NCI-H1436 treated with DMSO at 0.1 percent for 48 hours (cell line): ENCODE measurements at regions not wholly inside any gene's neighbourhood (a gene's known extent, or its start where the extent isn't known, plus 50 kb on each side); places are given as distances from the start of the nearest gene placed in this dataset.

ENCODE experiments used
- DNase-seq: peaks from one replicate; lab custom pipeline; 2025; lab: John Stamatoyannopoulos, UW

DNA sequence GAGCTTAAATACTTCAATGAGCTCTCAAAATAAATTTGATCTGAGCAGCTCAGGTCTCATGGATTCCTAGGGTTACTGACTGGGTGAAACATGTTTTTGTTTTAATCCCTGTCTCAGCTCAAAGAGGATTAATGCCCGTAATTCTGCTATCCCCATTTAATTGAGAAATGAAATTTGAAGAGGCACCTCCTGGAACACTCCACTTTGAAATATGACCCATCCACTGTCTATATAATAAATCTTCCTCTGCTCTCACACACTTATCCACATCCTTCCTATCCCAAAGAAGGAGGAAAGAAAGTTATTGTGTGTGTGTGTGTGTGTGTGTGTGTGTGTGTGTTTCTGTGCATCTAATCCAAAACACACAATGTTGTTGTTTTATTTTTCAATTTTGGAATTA is 2082.4 kb upstream of the PIK3C3 start:
- no peak for DNase-seq

DNA sequence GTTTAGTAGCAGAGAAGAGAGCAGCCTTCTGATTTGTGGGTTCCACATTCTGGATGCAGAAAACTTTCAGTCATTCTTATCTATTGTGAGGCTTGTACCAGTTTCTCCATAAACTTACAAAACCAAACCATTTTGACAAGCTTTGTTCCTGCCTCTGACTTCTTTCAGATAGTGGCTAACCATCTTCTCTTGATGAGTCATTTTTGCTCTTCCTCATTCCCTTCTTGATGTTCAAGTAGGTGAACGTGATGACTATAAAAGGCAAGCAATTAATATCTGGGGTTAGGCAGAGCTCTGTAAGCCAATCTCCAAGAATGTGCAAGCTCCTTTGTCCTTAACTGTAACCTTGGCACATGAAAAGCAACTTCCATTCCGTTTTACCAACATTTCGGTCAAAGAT is 2083.1 kb upstream of the PIK3C3 start:
- no peak for DNase-seq

DNA sequence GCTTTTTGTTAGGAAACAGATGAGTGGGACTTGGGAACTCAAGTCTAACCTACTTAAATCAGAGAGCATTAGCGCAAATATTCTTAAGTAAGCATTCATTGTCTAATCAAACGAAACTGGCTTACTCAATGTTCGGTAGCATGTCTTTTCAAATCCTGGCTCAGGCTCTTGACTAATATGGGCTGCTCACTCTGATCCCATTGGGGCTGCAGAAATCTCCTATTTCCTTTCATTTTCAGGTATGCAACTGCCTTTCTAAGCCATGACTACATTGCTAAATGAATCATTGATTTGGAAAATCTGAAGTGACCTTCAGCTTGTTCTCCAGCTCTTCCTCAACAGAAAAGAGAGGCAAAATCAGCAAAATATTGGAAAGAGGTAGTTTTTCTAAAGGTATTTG is 2084.4 kb upstream of the PIK3C3 start:
- no peak for DNase-seq

DNA sequence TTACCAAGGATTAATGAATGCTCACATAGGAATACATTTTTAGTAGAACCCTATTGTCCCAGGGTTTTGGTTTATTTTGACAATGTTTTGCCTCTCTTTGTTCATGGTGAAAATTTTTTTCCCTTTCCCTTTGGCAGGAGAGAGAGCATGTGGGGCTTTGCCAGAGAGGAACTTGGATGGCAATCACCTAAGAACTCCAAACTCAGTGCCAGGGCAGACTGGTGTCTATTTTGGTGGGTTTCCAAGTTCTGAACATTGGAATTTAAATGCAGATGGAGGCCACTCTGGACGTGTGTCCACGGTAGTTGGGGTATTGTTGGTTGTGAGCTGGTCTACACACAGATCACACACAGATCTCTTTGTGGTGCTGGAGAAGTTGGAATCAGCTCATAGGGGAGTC is 2091.1 kb upstream of the PIK3C3 start:
- DNase-seq, result no peak

DNA sequence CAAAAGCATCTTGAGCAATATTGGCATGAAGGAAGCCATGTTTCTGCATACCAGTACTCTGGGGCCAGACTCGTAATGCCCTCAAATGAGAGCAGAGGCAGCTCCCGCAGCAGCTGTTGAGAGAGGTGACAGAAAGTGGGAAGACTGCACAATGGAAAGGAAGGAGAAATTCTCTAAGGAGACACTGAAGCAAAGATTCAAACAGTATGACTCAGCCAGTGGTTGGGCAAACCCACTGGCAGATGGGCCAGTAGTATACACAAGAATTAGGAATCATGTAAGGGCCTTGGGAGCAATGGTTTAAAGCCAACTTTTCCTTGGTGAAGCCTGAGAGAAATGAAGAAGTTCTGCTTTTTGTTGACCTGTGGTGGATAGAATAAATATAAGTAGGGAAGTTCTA is 2092.7 kb upstream of the PIK3C3 start:
- no peak for DNase-seq

DNA sequence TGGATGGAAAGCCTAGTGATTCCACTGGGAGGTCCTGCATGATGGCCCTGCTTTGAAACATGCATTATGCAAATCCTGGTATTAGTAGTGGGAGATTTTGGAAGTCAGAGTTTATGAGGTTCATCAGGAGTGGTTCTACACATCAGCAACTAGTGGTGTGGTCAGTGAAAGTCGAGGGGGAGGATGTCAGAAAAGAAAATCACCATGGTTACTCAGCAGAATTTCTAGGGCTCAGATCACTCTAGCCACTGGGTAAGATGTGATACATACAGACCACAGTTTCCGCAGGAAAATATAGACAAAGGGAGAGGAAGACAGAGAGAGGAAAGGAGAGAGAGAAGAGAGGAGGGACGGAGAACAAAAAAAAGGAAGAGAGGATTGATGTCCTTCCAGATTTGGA is 2100.7 kb upstream of the PIK3C3 start:
- DNase-seq, result no peak

DNA sequence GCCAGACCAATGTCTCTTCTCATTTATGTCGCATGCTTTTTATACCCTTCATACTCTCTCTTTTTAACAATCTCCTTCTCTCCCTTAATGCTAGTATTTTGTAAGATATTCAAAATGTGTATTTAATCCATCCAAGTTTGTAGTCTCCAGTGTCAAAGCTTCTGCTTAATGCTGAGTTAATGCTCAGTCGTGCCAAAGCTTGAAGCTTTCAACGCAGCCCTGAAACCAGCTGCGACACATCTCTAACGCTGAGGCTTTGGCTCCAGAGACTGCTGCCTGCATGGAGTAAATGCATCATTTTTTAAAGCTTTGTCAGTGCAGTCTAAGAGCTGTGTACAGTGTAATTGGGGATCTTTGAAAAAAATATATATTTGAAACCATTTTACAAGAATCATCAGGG is 2108.8 kb upstream of the PIK3C3 start:
- DNase-seq, result no peak

DNA sequence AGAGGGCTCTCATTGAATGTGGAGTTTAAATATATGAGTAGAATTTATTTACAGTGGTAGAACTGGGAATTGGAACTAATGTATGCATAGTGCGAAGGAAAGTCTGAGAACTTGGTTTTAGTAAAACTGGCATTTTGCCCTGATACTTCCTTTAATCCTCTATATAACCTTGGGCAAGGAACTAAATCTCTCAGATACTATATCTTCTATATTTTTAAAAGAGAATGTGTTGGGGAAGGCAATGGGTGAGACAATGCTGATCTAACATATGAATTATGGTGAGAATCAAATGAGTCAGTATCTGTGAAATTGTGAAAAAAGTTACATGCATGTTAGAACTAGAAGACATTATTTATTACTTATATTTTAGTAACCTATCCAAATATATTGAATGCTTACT is 2109.4 kb upstream of the PIK3C3 start:
- DNase-seq, result no peak

DNA sequence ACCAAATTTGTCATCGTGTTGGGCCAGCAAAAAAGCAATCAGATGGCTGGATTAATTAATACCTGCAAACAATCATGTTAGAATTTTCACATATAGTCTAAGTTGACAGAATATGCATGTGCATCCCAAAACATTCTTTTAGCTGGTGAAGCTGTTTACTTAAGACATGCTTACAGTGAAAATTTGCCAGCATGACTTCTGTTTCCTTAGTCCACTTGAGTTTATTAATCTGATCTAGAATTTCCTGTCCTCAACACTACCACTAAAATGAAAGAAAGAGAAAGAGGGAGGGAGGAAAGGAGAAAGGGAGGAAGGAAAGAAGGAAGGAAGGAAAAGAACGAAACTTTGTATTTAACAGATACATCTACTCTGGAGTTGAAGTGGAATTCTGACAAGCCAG is 2109.9 kb upstream of the PIK3C3 start:
- no peak for DNase-seq

DNA sequence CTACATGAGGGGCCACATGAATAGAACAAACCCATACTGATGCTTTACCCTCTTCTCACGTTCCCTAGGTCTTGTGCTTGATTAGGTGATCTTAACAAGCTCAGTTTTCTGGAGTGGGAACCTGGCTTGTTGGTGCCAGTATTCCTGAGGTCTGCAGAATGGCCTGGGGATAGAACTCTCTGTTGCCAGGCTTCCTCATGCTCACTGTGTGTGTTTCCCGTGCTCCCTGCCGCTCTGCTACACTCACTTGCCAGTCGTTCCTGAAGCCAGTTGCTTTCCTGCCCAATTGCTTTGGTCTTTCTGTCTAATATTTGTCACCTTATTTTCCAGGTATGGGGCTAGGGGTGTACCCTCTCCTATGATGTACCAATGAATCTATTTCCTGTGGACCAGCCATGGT is 2111.5 kb upstream of the PIK3C3 start:
- DNase-seq, result no peak

DNA sequence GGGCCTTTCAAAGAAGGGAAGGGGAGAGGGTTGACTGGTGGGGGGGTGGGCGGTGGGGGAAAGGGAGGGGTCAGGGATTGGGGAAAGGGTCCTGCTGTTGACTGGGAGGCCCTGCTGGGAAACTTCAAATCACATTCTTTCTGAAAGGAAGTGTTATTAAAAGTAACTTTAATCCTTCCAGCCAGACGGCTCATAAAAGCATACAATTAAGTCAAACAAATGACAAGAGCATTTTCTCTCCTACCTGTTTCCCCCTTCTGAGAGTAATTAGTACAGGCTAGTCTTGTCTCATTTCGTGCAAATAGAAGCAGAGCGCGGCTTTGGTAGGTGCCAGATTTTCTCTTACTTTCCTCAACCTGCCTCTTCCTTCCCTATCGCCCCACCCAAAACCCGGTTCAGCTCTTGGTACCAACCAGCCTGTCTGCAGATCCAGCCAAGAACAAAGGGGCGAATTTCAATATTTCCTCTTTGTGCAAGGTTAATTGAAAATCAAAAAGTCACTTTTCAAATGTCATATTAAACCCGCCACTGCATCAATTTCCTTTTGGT is 2112.6 kb upstream of the PIK3C3 start:
- peak; percentile 1 for DNase-seq

DNA sequence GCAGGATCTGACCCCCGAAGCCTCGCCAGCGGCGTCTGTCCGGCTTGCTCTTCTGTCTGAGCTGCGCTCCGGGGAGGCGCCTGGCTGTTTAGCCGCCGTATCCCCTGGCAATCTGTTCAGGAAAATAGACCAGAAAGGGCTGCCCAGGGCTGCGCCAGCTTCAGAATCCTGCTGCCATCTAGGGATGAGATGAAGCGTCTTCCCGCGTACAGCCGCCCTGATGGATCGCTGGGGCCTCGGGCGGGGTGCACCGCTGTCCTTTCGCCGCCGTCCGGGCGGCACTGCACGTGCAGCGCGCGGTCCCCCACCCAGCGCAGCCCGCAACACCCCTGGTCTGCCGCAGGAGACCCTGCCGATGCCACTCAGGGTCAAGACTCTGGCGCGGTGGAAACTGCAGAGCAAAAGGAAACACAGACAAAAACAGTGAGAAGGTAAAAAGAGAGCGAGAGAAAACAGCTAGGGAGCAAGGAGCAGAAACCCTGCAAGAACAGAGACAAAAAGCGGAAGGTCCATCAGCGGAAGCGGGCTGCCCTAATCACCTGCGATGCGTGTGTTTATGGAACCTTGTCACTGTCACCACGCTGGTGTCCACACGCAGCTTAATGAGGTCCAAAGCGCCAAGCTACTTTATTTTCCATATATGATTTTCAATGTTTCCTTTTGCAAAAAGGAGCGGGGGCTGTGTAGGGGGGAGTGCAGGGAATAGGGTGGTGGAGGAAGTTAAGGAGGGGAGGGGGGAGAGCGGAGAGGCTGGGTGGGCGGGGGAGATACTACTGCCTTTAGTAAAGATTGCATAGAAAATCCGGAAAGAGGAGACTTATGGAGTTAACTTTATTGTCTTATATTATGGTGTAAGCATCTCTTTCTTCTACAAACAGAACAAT is 2113.3 kb upstream of the PIK3C3 start:
- peak; percentile 18 for DNase-seq

DNA sequence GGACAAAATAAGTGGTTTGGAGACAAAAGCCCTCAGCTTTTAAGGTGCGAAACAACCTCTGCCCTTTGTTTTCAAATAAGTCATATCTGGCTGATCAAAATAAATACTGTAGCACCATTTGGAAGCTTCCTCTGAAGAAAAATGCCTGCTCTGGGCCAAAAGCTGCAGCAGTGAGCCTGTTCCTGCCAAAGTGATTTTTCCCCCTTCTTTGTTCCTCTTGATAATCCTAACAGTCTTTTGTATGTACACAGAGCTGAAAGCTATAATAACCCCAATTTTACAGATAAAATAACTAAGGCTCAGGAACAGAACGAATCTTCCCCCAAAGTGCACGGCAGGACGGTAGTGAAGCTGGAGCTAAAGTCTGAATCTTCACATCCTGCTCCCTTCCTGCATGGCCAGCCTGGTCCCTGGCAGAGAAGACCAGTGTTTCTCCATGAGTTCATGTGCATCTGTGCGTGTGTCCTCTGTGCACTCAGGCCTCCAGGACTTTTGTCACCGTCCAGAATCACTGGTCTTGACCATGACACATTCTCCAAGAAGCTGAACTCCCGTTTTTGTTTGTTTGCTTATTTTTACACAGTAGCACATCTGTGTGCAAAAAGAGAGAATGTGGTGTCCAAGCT is 2114.1 kb upstream of the PIK3C3 start:
- DNase-seq, result no peak

DNA sequence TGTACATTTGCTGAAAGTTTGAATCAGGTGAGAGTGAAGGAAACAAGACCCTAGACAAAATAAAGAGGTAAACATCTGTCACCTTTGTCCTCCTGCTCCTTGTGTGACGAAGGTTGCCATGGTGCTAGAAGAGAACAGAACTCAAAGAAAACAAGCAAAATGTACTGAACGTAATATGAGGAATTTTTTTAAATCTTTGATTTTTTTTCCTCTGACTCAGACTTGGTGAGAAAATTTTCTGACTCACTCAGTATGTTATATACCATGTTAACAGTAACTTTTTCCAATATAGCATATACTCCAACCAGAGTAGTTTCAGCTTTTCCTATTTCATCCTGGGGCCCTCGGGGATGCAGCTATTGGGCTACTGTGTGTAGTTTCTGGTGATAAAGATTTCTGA is 2114.6 kb upstream of the PIK3C3 start:
- DNase-seq, result no peak

DNA sequence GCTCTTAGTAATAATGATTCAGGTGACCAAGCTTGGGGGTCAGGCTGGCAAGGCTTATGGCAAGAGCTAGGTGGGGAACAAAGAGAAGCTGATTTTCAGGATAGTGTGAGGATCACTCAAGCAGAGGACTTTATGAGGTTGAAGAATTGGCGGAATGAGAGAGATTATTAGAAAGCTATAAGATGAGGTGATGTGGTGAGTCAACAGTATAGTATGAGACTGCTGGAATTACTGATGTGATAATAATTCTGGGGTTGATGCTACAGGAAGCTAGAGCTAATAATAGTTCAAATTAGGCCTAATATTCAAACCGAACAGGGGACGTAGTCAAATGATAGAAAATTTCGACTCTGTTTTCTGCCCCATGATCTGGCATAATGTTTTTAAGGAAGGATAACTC is 2115.3 kb upstream of the PIK3C3 start:
- DNase-seq, result no peak

DNA sequence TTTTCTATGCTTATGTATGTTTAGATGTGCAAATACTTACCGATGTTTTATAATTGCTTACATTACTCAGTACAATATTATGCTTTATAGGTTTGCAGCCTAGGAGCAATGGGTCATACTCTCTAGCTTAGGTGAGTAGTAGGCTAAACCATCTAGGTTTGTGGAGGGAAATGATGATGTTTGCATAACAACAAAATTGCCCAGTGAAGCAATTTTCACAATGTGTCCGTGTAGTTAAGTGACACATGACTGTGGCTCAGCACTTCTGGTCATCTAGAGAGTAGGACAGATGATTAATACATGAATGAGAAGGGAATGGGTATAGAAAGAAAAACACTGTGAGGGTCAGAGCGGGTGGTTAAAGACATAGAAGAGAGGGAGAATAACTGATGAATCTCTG is 2116.2 kb upstream of the PIK3C3 start:
- no peak for DNase-seq

DNA sequence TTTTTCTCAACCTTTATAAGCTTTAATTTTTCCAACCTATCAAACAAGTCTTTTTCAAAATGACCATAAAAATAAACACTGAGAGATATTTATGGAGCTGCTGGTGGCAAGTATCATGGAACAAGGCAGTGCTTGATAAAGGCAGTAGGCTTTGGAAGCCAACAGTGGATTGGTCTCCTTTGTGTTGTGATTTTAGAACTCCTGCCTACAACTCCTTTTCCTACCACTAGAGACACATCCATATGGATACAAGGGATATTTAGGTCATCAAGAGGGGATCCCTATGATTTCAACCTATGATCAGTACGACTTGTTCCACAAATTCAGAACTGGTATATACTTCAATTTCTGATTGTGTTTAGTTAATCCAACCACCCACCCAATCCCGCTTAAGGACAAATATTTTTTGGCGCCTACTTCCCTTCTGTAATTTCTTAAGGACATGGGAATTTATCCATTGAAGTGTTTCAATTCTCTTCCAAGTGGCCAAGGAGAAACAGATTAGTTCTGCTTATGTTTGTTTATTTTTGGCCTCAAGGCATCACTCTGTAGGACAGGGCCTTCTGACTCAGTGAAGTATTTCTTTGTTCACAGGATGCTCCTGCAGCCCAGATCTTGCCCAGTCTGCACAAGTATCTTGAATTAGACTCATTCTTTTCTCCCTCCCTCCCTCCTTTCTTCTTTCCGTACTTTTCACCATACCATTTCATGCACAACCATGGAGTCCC is 2119.6 kb upstream of the PIK3C3 start:
- DNase-seq, result no peak

DNA sequence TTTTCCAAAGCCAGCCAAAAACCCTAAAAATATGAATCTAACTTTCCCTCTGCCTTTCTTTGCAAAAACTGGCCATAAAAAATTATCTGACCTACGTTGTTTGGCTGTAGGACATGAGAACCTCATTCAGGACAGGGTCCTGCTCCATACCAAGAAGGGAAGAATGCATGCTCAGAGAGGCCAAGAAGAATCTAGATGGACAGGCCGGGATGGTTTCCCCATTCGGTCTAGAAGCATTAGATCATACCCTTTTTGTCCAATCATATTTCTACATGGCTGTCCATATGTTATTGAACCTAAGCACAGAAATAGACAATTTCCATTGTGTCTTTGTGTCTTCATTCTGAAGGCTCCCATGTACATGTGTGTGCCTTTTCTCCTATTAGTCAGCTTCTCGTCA is 2120.4 kb upstream of the PIK3C3 start:
- DNase-seq, result no peak

DNA sequence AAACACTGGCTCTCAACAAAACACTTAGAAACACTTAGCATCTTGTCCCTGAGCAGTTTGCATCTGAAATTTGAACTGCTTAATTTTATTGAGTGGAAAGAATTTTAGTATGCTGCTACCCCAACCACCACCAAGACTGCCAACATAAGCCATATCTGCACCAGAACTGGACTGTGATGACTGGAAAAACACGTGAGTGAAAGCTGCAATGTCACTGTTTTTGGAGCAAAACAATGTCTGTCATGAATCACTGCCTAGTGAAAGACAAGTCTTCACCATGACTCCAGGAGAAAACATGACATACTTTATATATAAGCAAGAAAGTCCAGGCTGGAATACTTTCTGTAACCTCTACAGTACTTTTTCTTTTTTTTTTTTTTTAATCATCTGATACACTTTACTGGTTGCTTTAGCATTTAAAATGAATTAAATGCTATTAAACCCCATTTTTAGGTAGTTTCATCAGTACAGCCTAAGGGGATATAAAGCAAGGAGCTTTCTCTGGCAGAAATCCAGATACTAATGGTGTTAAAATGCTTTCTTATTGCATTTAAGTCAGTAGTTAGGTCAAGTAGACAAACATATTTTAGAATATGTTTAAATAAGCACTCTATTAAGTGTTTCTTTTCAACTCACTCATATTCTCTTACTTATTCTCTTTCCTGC is 2129.4 kb upstream of the PIK3C3 start:
- DNase-seq, result peak; percentile 18

DNA sequence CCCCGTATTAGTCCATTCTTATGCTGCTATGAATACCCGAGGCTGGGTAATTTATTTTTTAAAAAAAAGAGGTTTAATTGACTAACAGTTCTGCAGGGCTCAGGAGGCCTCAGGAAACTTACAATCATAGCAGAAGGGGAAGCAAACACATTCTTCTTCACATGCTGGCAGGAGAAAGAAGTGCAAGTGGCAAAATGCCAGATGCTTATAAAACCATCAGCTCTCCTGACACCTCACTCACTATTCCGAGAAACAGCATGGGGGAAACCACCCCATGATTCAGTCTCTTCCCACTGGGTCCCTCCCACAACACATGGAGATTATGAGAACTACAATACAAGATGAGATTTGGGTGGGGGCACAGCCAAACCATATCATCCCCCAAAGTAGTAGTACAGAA is 2148.5 kb upstream of the PIK3C3 start:
- no peak for DNase-seq

DNA sequence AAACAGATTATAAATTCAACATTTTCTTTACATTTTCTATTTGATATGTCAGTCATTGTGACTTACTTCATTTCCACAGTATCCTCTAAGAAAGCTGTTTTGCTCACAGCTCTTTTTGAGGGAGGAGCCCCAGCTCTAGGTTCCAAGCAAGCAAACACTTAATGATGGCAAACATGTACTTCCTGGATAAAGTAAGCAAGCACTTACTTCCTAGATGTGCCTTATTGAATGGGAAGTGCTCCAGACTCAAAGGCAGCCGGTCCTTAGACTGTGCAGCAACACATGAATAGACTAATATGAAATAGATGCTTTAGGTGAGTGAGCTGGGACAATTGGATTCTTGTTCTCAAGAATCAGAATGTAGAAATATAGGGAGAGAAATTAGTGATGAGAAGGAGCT is 2149.8 kb upstream of the PIK3C3 start:
- DNase-seq, result no peak

DNA sequence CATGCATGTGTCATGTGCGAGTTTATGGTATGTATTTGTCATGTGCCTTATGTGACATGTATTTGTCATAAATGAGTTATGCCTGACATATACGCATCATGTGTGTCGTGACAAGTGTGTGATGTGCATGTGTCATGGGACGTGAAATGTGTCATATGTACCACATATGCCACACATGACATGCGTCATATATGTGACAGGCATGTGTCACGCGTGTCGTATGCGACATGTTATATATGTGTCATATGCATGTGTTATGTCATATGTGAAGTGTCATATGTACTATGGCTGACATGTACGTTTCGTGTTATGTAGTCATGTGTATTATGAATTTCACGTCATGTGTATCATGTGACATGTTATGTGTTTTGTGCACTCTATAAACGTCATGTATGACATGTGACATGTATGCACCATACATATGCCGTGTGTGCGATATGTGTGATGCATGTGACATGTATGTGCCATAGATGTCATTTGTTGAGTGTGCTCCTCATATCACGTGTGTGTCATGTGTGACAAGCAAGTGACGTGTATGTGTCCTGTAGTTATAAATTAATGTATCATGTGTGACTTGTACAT is 2152.3 kb upstream of the PIK3C3 start:
- DNase-seq, result no peak
